Ecto neural progenitor cell (in vitro differentiated cells): ENCODE measurements at regions not wholly inside any gene's neighbourhood (a gene's known extent, or its start where the extent isn't known, plus 50 kb on each side); places are given as distances from the start of the nearest gene placed in this dataset.
"Not testable (repeated sequence)": the region's sequence is repeated elsewhere in the genome, so short reads cannot be mapped to it uniquely, and the experiment has no call there.

Experiments used
- DNase-seq: peaks from one replicate; pipeline ENCODE4 v3.0.0-alpha.2; 2018; ENCODE audit warnings: low spot score

- no peak for DNase-seq
Measured at GRCh38 chr9:108400297-108400696, 455.5 kb downstream of the ACTL7B start.

DNA sequence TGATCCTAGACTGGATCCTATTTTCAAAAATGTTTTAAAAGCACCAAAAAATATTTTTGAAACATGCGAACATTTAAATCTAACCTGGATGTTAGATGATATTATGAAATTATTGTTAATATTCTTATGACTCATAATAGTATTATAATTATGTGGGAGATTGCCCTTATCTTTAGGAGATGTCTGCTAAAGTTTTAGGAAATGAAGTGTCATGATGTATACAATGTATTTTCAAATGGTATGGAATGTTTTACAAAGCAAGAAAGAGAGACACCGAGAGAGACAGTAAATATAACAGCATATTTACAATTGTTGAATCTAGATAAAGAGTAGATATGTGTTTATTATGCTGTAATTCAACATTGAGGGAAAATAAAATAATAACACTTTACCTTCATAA lies 455.9 kb downstream of the ACTL7B start:
- DNase-seq: no peak

GRCh38 chr9:108397286-108397685 lies 458.5 kb downstream of the ACTL7B start:
- DNase-seq: no peak

DNA sequence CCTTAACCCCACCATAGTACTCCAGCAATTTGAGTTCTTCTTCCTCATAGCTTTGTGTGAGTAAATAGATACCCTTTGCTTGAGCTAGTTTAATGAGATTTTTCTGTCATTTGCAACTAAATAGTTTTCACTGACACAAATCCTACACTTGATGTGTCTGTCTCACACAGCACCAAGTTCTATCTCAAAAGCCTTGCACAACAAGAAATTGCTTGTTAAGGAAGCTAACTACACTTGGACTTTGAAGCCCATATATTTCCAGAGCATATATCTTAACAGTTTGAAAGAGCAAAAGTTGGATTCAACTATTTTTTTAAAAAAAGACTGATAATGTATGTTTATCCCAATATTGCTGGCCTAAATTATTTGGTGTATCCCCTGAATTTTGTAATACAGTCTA lies 459.2 kb downstream of the ACTL7B start:
- no peak for DNase-seq

DNA sequence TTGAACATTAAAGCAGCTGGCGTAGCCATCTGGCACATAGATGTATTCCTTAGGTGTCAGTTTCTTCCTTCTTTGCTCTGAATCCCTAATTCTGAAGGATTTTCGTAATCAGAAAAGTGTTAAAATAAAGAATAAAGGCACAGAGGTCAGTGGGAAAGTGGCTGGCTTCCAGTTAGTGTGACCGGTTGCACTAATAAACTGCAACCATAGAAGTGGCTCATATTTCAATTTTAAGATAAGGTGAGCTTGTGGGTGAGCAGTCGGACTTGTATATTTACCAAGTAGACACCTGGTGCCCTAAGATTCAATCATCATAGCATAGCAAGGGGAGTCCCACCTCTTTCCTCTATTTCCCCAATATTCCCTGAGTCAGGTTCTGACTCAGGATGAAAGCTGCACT lies 459.6 kb downstream of the ACTL7B start:
- DNase-seq: no peak

- no peak for DNase-seq
Measured at GRCh38 chr9:108395421-108395820, 460.4 kb downstream of the ACTL7B start.

DNA sequence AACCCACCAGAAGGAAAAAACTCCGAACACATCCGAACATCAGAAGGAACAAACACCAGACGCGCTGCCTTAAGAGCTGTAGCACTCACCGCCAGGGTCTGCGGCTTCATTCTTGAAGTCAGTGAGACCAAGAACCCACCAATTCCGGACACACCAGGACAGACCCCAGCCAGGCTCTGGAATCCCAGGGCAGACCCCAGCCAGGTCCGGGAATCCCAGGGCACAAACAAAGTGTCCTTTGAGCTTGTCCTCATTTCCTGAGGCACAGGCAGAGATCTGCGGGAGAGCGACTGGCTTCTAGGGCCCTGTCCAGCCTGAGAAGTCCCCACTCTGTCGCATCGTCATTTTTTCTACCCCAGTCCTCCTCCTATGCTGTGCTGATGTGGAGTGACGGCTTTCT lies 461.1 kb downstream of the ACTL7B start:
- no peak for DNase-seq

- not testable (repeated sequence) for DNase-seq
Measured at GRCh38 chr9:108393481-108394001, 462.2 kb downstream of the ACTL7B start.

GRCh38 chr9:108392877-108393276 lies 462.9 kb downstream of the ACTL7B start:
- DNase-seq: no peak

GRCh38 chr9:108389056-108389455 lies 466.7 kb downstream of the ACTL7B start:
- DNase-seq: no peak

GRCh38 chr9:108386859-108387384 lies 468.9 kb downstream of the ACTL7B start:
- no peak for DNase-seq

GRCh38 chr9:108386032-108386431 lies 469.8 kb downstream of the ACTL7B start:
- no peak for DNase-seq

DNA sequence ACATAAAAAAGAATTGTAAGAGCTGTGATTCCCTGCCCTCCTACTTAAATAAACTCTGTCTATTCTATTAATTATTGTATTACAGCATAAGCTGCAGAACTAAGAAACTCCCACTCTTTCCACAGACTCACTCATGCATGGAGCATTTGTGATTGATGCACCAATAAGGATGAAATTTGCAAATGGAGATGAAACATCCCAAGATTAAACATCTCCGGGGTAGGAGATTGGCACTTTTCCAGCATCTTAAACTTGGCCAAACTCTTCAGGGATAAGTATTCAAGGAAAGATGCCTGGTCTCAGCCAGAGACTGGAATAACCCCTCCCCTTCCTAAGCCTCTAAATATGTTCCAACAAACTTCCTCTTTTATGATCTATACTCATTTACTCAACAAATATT lies 472.0 kb downstream of the ACTL7B start:
- no peak for DNase-seq

GRCh38 chr9:108382310-108382709 lies 473.5 kb downstream of the ACTL7B start:
- DNase-seq: no peak

- DNase-seq: no peak
Measured at GRCh38 chr9:108377881-108378280, 477.9 kb downstream of the ACTL7B start.

DNA sequence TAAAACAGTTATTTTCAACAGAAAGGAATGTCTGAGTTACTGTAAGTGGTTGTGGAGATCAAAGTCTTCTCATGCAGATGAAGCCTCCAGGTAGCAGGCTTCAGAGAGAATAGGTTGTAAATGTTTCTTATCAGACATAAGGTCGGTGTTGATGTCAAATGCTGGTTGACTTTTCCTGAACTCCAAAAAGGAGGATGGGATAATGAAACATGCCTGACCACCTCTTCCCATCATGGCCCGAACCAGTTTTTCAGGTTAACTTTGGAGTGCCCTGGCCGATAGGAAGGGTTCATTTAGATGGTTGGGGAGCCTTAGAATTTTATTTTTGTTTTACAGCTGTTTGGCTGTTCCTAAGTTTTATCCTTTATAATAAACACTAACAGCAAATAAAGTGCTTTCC lies 478.4 kb downstream of the ACTL7B start:
- no peak for DNase-seq

- no peak for DNase-seq
Measured at GRCh38 chr9:108376140-108376539, 479.6 kb downstream of the ACTL7B start.

GRCh38 chr9:108374626-108375025 lies 481.2 kb downstream of the ACTL7B start:
- DNase-seq: no peak

DNA sequence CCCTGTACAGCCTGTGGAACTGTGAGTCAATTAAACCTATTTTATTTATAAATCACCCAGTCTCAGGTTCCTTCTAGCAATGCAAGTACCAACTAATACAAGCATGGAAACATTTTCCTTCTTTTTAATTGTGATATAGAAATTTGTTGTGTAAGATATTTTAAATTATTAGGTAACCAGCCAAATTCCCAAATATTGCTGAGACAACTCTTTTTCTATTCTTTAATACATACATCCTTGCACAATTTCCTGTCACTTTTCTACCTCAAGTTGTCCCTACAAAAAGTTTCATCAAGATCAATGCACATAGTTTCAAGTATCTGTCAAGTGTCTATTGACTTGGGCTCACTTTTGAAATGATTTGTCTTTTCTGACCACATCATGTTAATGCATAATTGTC lies 488.6 kb downstream of the ACTL7B start:
- no peak for DNase-seq

- DNase-seq: no peak
Measured at GRCh38 chr9:108363311-108363710, 492.5 kb downstream of the ACTL7B start.

DNA sequence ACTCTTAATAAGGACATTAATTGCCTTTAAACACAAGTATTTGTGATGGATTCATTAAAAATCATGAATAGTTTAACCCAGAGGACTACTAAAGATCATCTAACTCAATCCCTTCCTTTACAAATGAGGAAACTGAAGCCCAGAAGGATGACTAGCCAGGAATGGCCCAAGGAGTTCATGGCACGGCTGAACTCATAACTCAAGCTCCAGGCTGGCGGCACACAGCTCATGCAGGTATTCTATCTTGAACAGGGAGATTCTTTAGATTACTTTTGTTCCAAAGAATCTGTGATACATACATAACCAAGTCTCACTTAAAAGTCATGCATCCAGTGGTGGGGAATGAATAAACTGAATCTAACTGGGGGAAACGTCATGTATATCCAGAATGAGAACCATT lies 495.5 kb downstream of the ACTL7B start:
- no peak for DNase-seq

- DNase-seq: no peak
Measured at GRCh38 chr9:108356806-108357205, 499.0 kb downstream of the ACTL7B start.

- DNase-seq: no peak
Measured at GRCh38 chr9:108351571-108351970, 504.2 kb downstream of the ACTL7B start.

GRCh38 chr9:108347463-108348188 lies 508.2 kb downstream of the ACTL7B start:
- no peak for DNase-seq
